NCI-H1092 treated with DMSO at 0.1 percent for 48 hours (cell line): ENCODE measurements at regions not wholly inside any gene's neighbourhood (a gene's known extent, or its start where the extent isn't known, plus 50 kb on each side); places are given as distances from the start of the nearest gene placed in this dataset.

Experiments used
- DNase-seq: peaks from one replicate; lab custom pipeline; 2025; lab: John Stamatoyannopoulos, UW

GRCh38 chr15:97501291-97501690, 459.2 kb upstream of the ARRDC4 start:
- no peak for DNase-seq

GRCh38 chr15:97502038-97502437, 458.5 kb upstream of the ARRDC4 start:
- no peak for DNase-seq

DNA sequence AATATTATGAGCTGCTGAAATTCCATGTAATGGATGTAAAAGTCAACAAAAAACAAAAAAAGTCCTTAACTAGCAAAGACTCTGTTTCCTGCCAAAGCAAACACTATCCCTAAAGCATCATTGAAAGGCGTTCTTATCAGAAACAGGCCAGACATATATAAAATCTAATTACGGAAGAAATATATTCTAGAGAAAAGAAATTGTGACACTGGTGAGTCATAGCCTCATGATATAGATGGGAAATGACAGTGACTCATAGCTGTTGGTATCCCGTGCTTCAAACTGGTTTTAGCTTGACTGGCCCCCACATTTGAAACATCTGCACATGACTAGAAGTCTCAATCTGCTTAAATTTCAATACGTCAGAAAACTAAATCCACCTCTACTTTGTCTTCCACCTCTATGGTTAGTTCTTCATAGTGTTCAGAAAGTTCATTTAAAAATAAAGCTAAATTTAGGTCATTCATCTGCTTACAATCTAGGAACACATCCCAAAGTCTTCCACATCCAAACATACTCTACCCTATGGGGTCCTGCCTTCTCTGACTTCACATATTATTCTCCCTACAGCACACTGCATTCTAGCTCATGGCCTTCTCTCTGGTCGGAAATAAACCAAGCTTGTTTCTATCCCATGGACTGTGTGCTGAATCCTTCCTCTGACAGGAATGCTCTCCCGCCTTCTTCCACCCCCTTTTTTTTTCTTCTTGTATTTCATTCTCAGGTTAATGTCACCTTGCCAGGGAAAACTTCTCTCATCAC, 456.3 kb upstream of the ARRDC4 start:
- DNase-seq: no peak

DNA sequence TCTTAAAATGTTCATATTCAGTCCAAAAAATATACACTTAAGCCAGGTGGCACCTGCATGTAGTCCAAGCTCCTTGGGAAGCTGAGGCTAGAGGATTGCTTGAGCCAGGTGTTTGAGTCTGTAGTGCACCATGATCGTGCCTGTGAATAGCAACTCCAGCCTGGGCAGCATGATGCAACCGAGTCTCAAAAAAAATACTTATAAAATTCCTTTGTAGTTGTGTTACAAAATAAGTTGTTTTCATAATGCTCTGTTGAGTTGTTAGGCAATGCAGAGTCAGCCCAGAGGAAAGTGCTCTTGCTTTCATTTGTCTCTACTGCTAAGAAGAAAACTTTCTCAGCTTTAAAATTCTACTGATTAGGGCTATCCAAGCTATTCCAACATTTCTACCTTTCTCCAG, 442.8 kb upstream of the ARRDC4 start:
- DNase-seq: no peak

DNA sequence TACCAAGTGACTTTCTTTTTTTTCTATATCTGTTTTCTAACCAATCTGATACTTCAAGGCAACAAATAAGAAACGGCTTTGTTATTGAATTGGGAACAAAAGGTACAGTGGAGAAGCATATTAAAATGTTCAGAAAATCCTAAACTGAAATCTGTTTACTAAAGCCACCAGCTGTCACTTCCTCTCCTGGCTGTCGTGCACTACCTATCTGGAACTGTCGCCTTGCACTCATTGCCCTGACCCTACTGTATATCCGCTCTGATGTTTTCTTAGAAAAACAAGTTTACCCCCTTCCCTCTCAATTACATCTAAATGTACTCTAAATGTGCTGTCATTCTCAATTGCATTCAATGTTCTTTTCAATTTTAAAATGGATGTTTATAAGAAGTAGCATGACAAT, 439.8 kb upstream of the ARRDC4 start:
- no peak for DNase-seq

- DNase-seq: no peak
Measured at GRCh38 chr15:97521381-97522285, 438.9 kb upstream of the ARRDC4 start.

GRCh38 chr15:97522347-97522746, 438.2 kb upstream of the ARRDC4 start:
- DNase-seq: no peak

- no peak for DNase-seq
Measured at GRCh38 chr15:97525809-97526208, 434.7 kb upstream of the ARRDC4 start.

DNA sequence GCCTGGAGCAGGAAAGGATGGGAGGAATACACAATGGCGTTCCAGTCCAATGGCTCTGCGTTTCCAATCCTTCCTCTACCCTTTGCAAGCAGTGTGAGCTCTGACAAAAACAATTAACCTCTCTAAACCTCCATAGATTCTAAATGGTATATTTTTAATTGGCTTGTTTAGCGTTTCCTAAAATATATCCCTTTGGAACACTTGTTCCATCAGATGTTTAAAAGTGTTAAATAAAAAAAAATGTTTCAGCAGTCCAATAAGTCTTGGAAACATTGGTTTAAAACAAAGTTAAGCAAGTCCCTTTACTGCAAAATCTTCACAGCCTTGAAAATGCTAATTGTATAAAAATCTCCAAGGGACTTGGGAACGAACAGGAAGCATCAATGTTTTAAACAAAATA, 432.3 kb upstream of the ARRDC4 start:
- no peak for DNase-seq

DNA sequence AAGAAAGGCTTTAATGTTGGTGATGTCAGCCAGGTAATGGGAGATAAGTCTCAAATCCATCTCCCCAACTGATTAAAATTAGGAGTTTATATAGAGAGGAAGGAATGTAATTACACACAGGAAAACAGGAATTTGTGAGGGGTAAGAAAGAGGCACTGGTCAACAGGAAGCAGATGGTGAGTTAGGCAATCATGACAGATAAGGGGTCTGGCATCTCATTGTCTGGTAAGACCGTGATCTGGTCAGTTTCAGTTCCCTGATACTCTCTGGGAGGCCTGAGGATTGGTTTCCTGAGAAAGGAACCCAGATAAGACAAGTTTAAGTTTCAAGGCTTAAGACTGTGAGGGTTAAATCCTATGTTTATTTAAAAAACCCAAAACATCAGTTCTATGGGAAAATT, 414.7 kb upstream of the ARRDC4 start:
- no peak for DNase-seq

GRCh38 chr15:97547381-97547780, 413.1 kb upstream of the ARRDC4 start:
- no peak for DNase-seq

GRCh38 chr15:97561529-97561928, 399.0 kb upstream of the ARRDC4 start:
- DNase-seq: no peak

GRCh38 chr15:97563516-97563915, 397.0 kb upstream of the ARRDC4 start:
- no peak for DNase-seq

GRCh38 chr15:97566961-97567360, 393.5 kb upstream of the ARRDC4 start:
- DNase-seq: no peak

DNA sequence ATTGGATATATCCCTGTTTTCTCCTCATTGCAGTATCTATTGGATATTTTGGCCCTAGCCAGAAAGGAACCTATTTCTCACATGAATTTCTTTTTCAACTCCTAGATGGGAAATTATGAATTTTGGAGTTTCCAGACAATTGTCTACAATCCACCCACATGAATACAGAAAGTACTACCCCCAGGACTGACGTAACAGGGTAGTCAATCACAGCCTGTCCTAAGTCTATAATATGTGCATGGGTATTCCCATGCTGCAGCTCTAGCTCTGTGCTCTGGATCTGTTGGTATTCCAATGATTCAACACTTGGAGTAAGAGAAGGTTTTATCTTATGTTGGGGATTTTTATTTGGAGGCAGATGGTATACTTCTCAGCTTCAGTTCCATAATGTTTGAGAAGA, 393.1 kb upstream of the ARRDC4 start:
- DNase-seq: no peak

DNA sequence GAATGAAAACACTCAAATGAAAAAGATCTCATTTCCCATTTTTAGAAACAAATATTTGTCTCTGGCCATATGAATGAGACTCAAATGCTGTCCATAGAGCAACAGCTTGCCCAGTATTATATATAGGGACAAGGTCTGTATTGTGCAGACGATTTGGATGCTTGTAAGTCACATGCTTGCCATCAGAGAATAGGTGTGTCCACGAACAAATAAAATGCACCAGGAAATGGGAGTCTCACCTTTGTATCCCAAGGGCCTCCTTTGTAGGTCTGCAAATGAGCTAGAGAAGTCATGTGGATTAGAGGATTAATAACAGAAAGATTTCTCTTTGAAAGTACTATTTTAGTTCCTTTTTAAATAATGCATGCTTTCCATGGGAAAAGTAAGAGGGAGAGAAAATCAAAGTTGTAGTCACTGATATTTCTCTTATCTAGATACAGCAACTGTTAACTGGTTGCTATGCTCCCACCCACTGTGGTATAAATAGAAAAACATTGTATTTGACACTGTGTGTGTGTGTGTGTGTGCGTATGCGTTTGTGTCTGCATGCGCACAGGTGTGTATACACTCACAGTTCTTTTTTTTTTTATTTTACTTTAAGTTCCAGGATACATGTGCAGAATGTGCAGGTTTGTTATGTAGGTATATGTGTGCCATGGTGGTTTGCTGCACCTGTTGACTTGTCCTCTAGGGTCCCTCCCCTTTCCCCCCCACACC, 383.4 kb upstream of the ARRDC4 start:
- no peak for DNase-seq

DNA sequence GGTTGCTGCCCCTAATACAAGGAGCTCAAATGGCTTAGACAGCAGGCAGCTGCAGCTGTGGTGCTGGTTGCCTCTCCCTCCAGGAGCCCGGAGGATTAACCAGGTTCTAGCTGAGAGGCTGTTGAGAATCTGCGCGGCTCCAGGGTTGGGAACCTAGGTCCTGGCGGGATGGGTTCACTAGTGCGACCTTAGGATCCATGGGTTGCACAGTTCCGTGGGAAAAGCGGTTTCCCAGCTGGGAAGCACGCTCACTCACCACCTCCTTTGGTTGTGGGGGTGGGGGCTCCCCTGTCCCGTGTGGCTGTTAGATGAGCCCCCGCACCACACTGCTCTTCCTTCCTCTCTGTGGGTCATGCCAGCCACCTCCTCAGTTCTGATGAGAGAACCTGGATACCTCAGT, 375.1 kb upstream of the ARRDC4 start:
- DNase-seq: no peak

- no peak for DNase-seq
Measured at GRCh38 chr15:97592778-97593177, 367.7 kb upstream of the ARRDC4 start.

- DNase-seq: no peak
Measured at GRCh38 chr15:97597801-97598200, 362.7 kb upstream of the ARRDC4 start.

- no peak for DNase-seq
Measured at GRCh38 chr15:97598353-97598798, 362.1 kb upstream of the ARRDC4 start.

DNA sequence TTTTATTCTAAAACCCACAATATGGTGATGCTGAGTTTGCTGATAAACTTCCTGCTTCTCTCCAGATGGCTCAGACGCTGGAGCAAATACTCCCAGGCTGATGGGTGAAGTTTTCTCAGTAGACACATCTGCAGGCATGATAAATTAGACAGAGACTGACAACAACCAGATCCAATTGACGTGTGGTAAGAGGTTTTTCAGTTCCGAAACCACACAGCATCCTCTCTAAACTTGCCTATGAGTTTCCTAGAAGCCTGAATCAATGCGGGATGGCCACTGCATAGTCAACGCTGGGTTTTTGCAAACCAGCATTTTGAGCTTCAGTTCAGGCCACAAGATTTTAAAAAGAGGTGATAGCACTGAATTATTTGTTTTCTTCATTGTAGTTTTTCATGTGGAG, 360.3 kb upstream of the ARRDC4 start:
- DNase-seq: no peak

DNA sequence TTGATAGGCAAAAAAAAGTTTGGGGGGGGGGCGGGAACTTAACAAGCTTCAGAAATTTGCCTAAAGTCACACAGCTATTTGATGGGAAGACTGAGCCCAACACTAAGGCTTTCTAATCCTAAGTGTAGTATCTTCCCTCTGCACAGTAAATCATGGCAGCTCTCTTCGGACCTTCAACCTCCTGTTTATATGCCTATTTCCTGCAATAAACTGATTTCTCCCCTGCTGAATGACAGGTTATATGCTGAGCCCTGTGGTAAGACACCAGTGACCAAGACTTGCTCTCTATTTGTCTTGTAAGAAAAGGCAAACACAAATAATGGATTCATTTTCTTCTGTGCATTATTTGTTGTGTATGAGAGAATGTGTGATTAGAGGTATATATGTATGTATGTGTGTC, 355.8 kb upstream of the ARRDC4 start:
- DNase-seq: no peak

- DNase-seq: no peak
Measured at GRCh38 chr15:97615114-97615513, 345.4 kb upstream of the ARRDC4 start.
